CD14-positive monocyte (primary cell): ENCODE measurements at regions not wholly inside any gene's neighbourhood (a gene's known extent, or its start where the extent isn't known, plus 50 kb on each side); places are given as distances from the start of the nearest gene placed in this dataset.

Experiments
- DNase-seq, 3 donors: peaks; one replicate each; pipeline ENCODE4 v3.0.0-alpha.2; 2011 to 2022
- H2AFZ ChIP-seq: 2 replicates; pipeline ENCODE4 v1.6.0; 2012; ENCODE audit warnings: mild to moderate bottlenecking, low read depth, low read length, inconsistent platforms; ENCODE audit not compliant: insufficient read depth, poor library complexity, severe bottlenecking
- H3K27ac ChIP-seq, 2 donors: 1 replicate in 1 of 2; 2 replicates in 1 of 2; pipeline ENCODE4 v1.5.1; 2012 to 2013; ENCODE audit warnings: low read length in 2 of 2, control low read depth in 1 of 2, inconsistent platforms in 1 of 2, low read depth in 1 of 2, mild to moderate bottlenecking in 1 of 2
- H3K27me3 ChIP-seq, 2 donors: one replicate each; pipeline versions ENCODE4 v1.6.0 to v1.6.1; 2011 to 2013; ENCODE audit warnings: low read length in 2 of 2; ENCODE audit not compliant: control insufficient read depth in 2 of 2, insufficient read depth in 2 of 2
- H3K36me3 ChIP-seq, 2 donors: replicated peaks in 1 of 2; 1 replicate in 1 of 2; 2 replicates in 1 of 2; pipeline versions ENCODE4 v1.5.1 to v1.6.1; 2012 to 2013; ENCODE audit warnings: low read length in 2 of 2, control low read depth in 1 of 2, inconsistent platforms in 1 of 2, mild to moderate bottlenecking in 1 of 2; ENCODE audit not compliant: insufficient read depth in 2 of 2, control insufficient read depth in 1 of 2
- H3K4me1 ChIP-seq, 2 donors: 1 replicate in 1 of 2; 2 replicates in 1 of 2; pipeline versions ENCODE4 v1.5.1 to v1.6.1; 2012 to 2013; ENCODE audit warnings: low read length in 2 of 2, control low read depth in 1 of 2, inconsistent platforms in 1 of 2, mild to moderate bottlenecking in 1 of 2, moderate library complexity in 1 of 2; ENCODE audit not compliant: insufficient read depth in 2 of 2, control insufficient read depth in 1 of 2
- H3K4me2 ChIP-seq: replicated peaks from 2 replicates; pipeline ENCODE3; 2012; ENCODE audit warnings: low read length, moderate library complexity, mild to moderate bottlenecking; ENCODE audit not compliant: poor library complexity, severe bottlenecking; ENCODE audit errors: extremely low read depth
- H3K4me3 ChIP-seq, 3 experiments: fragments of 200-600 bp in 1 of 3; sonication (generic) in 1 of 3; replicated peaks in 1 of 3; 1 replicate in 2 of 3; 2 replicates in 1 of 3; pipeline ENCODE4 v1.5.1; 2011 to 2013; ENCODE audit warnings: low read length in 3 of 3, mild to moderate bottlenecking in 3 of 3, control low read depth in 2 of 3, low read depth in 2 of 3, inconsistent platforms in 1 of 3, moderate library complexity in 1 of 3
- H3K79me2 ChIP-seq: 2 replicates; pipeline ENCODE4 v1.6.0; 2012; ENCODE audit warnings: mild to moderate bottlenecking, control low read depth, inconsistent platforms, low read length, moderate library complexity; ENCODE audit not compliant: insufficient read depth
- H3K9ac ChIP-seq: 2 replicates; pipeline ENCODE4 v1.6.0; 2017; ENCODE audit warnings: low read length, mild to moderate bottlenecking; ENCODE audit not compliant: insufficient read depth, poor library complexity, severe bottlenecking
- H3K9me3 ChIP-seq, 2 donors: replicated peaks in 1 of 2; 1 replicate in 1 of 2; 2 replicates in 1 of 2; pipeline versions ENCODE4 v1.5.1 to v1.6.1; 2012 to 2013; ENCODE audit warnings: low read length in 2 of 2, control low read depth in 1 of 2; ENCODE audit not compliant: control insufficient read depth in 1 of 2, insufficient read depth in 1 of 2
- H4K20me1 ChIP-seq: 2 replicates; pipeline ENCODE4 v1.6.0; 2012; ENCODE audit warnings: mild to moderate bottlenecking, low read length, control low read depth, moderate library complexity; ENCODE audit not compliant: insufficient read depth
- H3K27ac Mint-ChIP-seq, 7 donors: one replicate each; pipeline ENCODE4 v1.8.0; 2020; ENCODE audit warnings: mild to moderate bottlenecking in 7 of 7, mixed read lengths in 7 of 7, moderate library complexity in 6 of 7, inconsistent platforms in 2 of 7
- H3K27me3 Mint-ChIP-seq, 3 donors: one replicate each; pipeline ENCODE4 v1.8.0; 2021 to 2022; ENCODE audit warnings: low read depth in 3 of 3, mild to moderate bottlenecking in 3 of 3, mixed read lengths in 3 of 3, moderate library complexity in 3 of 3, inconsistent platforms in 1 of 3
- H3K36me3 Mint-ChIP-seq, 2 donors: one replicate each; pipeline ENCODE4 v1.8.0; 2020; ENCODE audit warnings: mixed read lengths in 2 of 2, inconsistent platforms in 1 of 2, mild to moderate bottlenecking in 1 of 2
- H3K4me1 Mint-ChIP-seq: one replicate; pipeline ENCODE4 v1.8.0; 2020; ENCODE audit warnings: mild to moderate bottlenecking, mixed read lengths
- H3K4me3 Mint-ChIP-seq, 2 donors: one replicate each; pipeline ENCODE4 v1.8.0; 2020; ENCODE audit warnings: mild to moderate bottlenecking in 2 of 2, mixed read lengths in 2 of 2, moderate library complexity in 1 of 2
- H3K9me3 Mint-ChIP-seq, 7 donors: one replicate each; pipeline ENCODE4 v1.8.0; 2020 to 2022; ENCODE audit warnings: mixed read lengths in 7 of 7, mild to moderate bottlenecking in 6 of 7, moderate library complexity in 6 of 7, inconsistent platforms in 2 of 7
- CTCF ChIP-seq: fragments of 200-600 bp; IDR thresholded peaks from one replicate; pipeline ENCODE4 v1.8.0; 2022; ENCODE audit warnings: antibody characterized with exemption, mild to moderate bottlenecking
- WGBS: methylation state at CpG from one replicate; pipeline ENCODE4 v1.1.5; 2013; ENCODE audit warnings: missing lambda C conversion rate; ENCODE audit not compliant: insufficient coverage; 5-methylcytosine and 5-hydroxymethylcytosine counted together
- intact Hi-C, 2 donors: fragments of 100-400 bp; cut with micrococcal nuclease; formaldehyde crosslinking; loops; one replicate each; pipeline versions ENCODE4 v1.15.0 to v1.15.1; 2023

GRCh38 chr22:48588878-48589450, 1238.7 kb downstream of the BRD1 start:
- no peaks in the 10 kb centered on the region for H3K9me3 Mint-ChIP-seq
- Histone ChIP-seq H3K27me3 (no peaks in the 10 kb centered on the region), H3K36me3 (no peaks in the 10 kb centered on the region), H3K4me1 (no peaks in the 10 kb centered on the region), H3K27ac (no peak overlapping the region), H3K4me3 (no peak overlapping the region), H3K9ac (no peak overlapping the region), H3K79me2 (no peaks in the 10 kb centered on the region), H3K4me2 (no peak overlapping the region), H4K20me1 (no peaks in the 10 kb centered on the region), H3K9me3 (peaks cover 0 to 7% of the 10 kb centered on the region in 2 donors), H2AFZ (no peak overlapping the region)
- intact Hi-C loops, result no loop called here
- no peaks in the 10 kb centered on the region for H3K4me1 Mint-ChIP-seq
- H3K27ac Mint-ChIP-seq, result no peak overlapping the region
- WGBS, result 93% methylated on average over 8 of the region's 9 CpGs
- DNase-seq, result no peak
- no peak overlapping the region for H3K4me3 Mint-ChIP-seq
- TF ChIP-seq CTCF, result no peak
- H3K27me3 Mint-ChIP-seq, result peaks cover 0 to 2% (median 1%) of the 10 kb centered on the region in 3 donors
- H3K36me3 Mint-ChIP-seq, result no peaks in the 10 kb centered on the region

GRCh38 chr22:48588151-48588877, 1239.4 kb downstream of the BRD1 start:
- H3K27me3 Mint-ChIP-seq, result peaks cover 0 to 1% (median 0%) of the 10 kb centered on the region in 3 donors
- TF ChIP-seq CTCF, result no peak
- intact Hi-C loops, result no loop called here

More at GRCh38 chr22:48588151-48588877, 1239.4 kb downstream of the BRD1 start:
- Histone ChIP-seq H3K79me2 (no peaks in the 10 kb centered on the region), H4K20me1 (no peaks in the 10 kb centered on the region), H3K27me3 (no peaks in the 10 kb centered on the region), H2AFZ (no peak overlapping the region), H3K4me2 (no peak overlapping the region), H3K4me3 (no peak overlapping the region), H3K9me3 (peaks cover 1 to 11% of the 10 kb centered on the region in 2 donors), H3K27ac (no peak overlapping the region), H3K9ac (no peak overlapping the region), H3K4me1 (no peaks in the 10 kb centered on the region), H3K36me3 (no peaks in the 10 kb centered on the region)
- no peak for DNase-seq
- H3K36me3 Mint-ChIP-seq, result no peaks in the 10 kb centered on the region
- H3K4me1 Mint-ChIP-seq, result no peaks in the 10 kb centered on the region
- 92% methylated on average over 18 of the region's 23 CpGs for WGBS
- H3K4me3 Mint-ChIP-seq, result no peak overlapping the region
- no peaks in the 10 kb centered on the region for H3K9me3 Mint-ChIP-seq
- H3K27ac Mint-ChIP-seq, result no peak overlapping the region
